VCaP (cell line): ENCODE measurements at regions not wholly inside any gene's neighbourhood (a gene's known extent, or its start where the extent isn't known, plus 50 kb on each side); places are given as distances from the start of the nearest gene placed in this dataset.

Experiments used
- H3K27ac ChIP-seq: fragments of 450-650 bp; 2 replicates; pipeline ENCODE4 v1.5.1; 2017
- CTCF ChIP-seq: fragments of 450-650 bp; conservative IDR thresholded peaks from 2 replicates; pipeline ENCODE4 v1.5.1; 2017; ENCODE audit warnings: mild to moderate bottlenecking, moderate library complexity

DNA sequence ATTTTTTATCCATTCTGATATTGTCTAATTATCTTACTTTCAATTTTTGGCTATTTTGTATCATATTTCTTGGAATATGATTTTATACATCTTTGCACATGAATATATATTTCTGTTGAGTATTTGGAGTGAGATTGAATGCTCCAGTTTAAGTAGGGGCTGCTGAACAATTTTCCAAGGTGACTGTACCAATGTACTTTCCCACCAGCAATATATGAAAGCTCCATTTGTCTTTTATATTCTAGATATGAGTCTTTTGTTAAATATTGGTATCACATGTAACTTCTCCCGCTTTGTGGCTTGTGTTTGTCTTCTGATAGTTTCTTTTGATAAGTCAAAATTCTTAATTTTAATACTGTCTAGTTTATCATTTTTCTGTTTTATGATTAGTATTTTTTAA is 144.6 kb upstream of the MDFIC start:
- TF ChIP-seq CTCF, result no peak
- no peak overlapping the region for H3K27ac ChIP-seq

- no peak overlapping the region for H3K27ac ChIP-seq
- TF ChIP-seq CTCF, result no peak
Observed at GRCh38 chr7:114783508-114783907, 138.4 kb upstream of the MDFIC start.

GRCh38 chr7:114784177-114784576 is 137.7 kb upstream of the MDFIC start:
- no peak for TF ChIP-seq CTCF
- H3K27ac ChIP-seq, result no peak overlapping the region

DNA sequence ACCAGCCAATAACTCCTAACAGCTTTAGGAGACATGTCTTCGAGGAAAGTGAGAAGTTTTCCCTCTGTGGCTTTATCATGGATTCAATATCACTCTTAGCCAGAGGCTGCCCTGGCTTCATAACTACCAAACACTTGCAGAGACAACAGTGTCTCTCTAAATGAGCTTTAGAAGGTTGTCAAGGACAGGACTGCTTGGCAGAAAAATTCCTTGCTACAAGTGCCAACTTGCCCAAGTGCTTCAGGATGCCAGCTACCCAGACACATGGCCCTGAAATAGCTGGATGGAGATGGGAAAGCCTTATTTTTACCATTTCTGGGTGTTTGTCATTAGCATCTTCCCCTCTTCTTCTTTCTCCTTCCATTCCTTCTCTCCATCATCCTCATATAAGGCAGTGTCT is 137.1 kb upstream of the MDFIC start:
- H3K27ac ChIP-seq, result no peak overlapping the region
- TF ChIP-seq CTCF, result no peak

DNA sequence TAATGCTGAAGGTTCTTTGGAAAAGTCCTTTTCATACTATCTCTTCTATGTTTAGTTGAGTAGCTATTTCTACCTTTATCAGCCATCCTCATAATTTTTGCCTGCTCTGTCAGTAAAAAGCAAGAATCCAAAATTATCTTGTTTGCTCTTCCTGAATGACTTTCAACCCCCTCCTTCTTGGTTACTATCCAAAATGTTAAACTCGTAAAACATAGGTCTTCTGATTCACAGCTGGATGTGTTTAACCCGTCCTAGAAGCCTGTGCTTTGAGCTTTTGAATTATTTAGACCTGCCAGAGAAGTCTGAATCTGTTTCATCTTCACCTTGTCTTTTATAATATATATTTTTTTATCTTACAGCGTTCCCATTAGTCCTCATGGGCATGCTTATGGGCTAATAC is 136.4 kb upstream of the MDFIC start:
- TF ChIP-seq CTCF, result no peak
- no peak overlapping the region for H3K27ac ChIP-seq

- no peak overlapping the region for H3K27ac ChIP-seq
- TF ChIP-seq CTCF, result no peak
Observed at GRCh38 chr7:114786455-114786854, 135.4 kb upstream of the MDFIC start.

DNA sequence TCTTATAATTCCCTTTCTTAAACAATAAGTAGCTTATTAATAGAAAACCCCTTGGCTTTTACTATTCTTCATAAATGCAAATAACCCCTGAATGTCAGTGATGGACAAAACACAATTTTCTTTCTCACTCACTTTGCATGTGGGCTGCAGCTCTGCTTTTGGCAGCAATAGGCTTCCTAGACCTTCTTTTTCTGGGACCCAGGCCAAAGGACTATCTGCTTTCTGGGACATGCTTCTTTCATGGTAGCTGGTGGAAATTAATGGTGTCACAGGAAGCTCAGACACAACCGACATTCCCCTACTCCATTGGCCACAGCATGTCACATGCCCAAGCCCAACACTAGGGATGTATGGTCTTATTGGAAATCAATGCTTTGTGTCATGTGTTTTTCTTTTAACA is 134.3 kb upstream of the MDFIC start:
- no peak for TF ChIP-seq CTCF
- H3K27ac ChIP-seq, result no peak overlapping the region

- TF ChIP-seq CTCF, result no peak
- no peak overlapping the region for H3K27ac ChIP-seq
Observed at GRCh38 chr7:114788706-114789105, 133.2 kb upstream of the MDFIC start.
